HEK293 (cell line): ENCODE measurements at regions not wholly inside any gene's neighbourhood (a gene's known extent, or its start where the extent isn't known, plus 50 kb on each side); places are given as distances from the start of the nearest gene placed in this dataset.

Experiments
- CTCF ChIA-PET: fragments of 350-600 bp; formaldehyde crosslinking; extraction: SDS; loops from one replicate; lab custom pipeline; 2021; ENCODE audit warnings: antibody characterized with exemption; lab: Yijun Ruan, JAX
- POLR2A ChIA-PET: fragments of 300-600 bp; formaldehyde crosslinking; extraction: SDS; loops from one replicate; lab custom pipeline; 2020; ENCODE audit warnings: antibody characterized with exemption, inconsistent platforms; lab: Yijun Ruan, JAX
- H3K27ac ChIP-seq: fragments of 200-500 bp; sonication (Bioruptor generic); 2 replicates; pipeline ENCODE4 v1.5.1; 2014; ENCODE audit warnings: low read depth, low read length, control low read depth, inconsistent platforms; ENCODE audit errors: extremely low read depth
- H3K36me3 ChIP-seq, 2 experiments: fragments of 200-500 bp in 1 of 2; sonication (Bioruptor generic) in 1 of 2; 1 replicate in 1 of 2; 2 replicates in 1 of 2; pipeline ENCODE4 v1.5.1; 2014 to 2017; ENCODE audit warnings: inconsistent platforms in 2 of 2, low read length in 2 of 2; ENCODE audit not compliant: control insufficient read depth in 2 of 2, insufficient read depth in 1 of 2
- H3K4me1 ChIP-seq: fragments of 200-500 bp; sonication (Bioruptor generic); 2 replicates; pipeline ENCODE4 v1.5.1; 2014; ENCODE audit warnings: mild to moderate bottlenecking, low read length, inconsistent platforms; ENCODE audit not compliant: control insufficient read depth, insufficient read depth
- H3K4me3 ChIP-seq: 2 replicates; pipeline ENCODE4 v1.5.1; 2011; ENCODE audit warnings: low read depth, mild to moderate bottlenecking, control low read depth, low read length, moderate library complexity
- H3K9me3 ChIP-seq: fragments of 200-500 bp; sonication (Bioruptor generic); 2 replicates; pipeline ENCODE4 v1.5.1; 2014; ENCODE audit warnings: low read depth, low read length, inconsistent platforms; ENCODE audit not compliant: control insufficient read depth, insufficient read depth
- BCL6B ChIP-seq: fragments of 450-650 bp; formaldehyde crosslinking; IDR thresholded peaks from 2 replicates; pipeline ENCODE4 v1.5.1; 2017; ENCODE audit warnings: missing biosample characterization, missing genetic modification characterization
- MYNN ChIP-seq: fragments of 450-650 bp; formaldehyde crosslinking; IDR thresholded peaks from 2 replicates; pipeline ENCODE4 v1.5.1; 2016; ENCODE audit warnings: missing biosample characterization, missing genetic modification characterization, borderline replicate concordance
- PRDM4 ChIP-seq: fragments of 450-650 bp; formaldehyde crosslinking; IDR thresholded peaks from 2 replicates; pipeline ENCODE4 v1.5.1; 2017; ENCODE audit warnings: missing biosample characterization, missing genetic modification characterization
- SETDB1 ChIP-seq: IDR thresholded peaks from one replicate; pipeline ENCODE4 v1.6.1; 2017; ENCODE audit warnings: mild to moderate bottlenecking, low read length, moderate library complexity, mixed read lengths; ENCODE audit not compliant: insufficient read length
- YY1 ChIP-seq: fragments of 450-650 bp; formaldehyde crosslinking; IDR thresholded peaks from 2 replicates; pipeline ENCODE4 v1.5.1; 2018; ENCODE audit warnings: missing biosample characterization, missing genetic modification characterization
- ZBTB6 ChIP-seq: fragments of 450-650 bp; formaldehyde crosslinking; IDR thresholded peaks from 2 replicates; pipeline ENCODE4 v1.5.1; 2017; ENCODE audit warnings: missing biosample characterization, missing genetic modification characterization
- ZNF121 ChIP-seq: fragments of 450-650 bp; formaldehyde crosslinking; IDR thresholded peaks from 2 replicates; pipeline ENCODE4 v1.5.1; 2016; ENCODE audit warnings: missing biosample characterization, missing genetic modification characterization
- ZNF132 ChIP-seq: fragments of 450-650 bp; formaldehyde crosslinking; IDR thresholded peaks from 2 replicates; pipeline ENCODE4 v1.5.1; 2017; ENCODE audit warnings: missing biosample characterization, missing genetic modification characterization, borderline replicate concordance
- ZNF335 ChIP-seq: fragments of 450-650 bp; formaldehyde crosslinking; conservative IDR thresholded peaks from 2 replicates; pipeline ENCODE4 v1.5.1; 2016; ENCODE audit warnings: missing biosample characterization, missing genetic modification characterization
- ZNF354C ChIP-seq: fragments of 450-650 bp; formaldehyde crosslinking; IDR thresholded peaks from 2 replicates; pipeline ENCODE4 v1.5.1; 2016; ENCODE audit warnings: missing biosample characterization, missing genetic modification characterization, low read depth, borderline replicate concordance
- ZNF366 ChIP-seq: fragments of 450-650 bp; formaldehyde crosslinking; conservative IDR thresholded peaks from 2 replicates; pipeline ENCODE4 v1.5.1; 2016; ENCODE audit warnings: missing biosample characterization, missing genetic modification characterization
- ZNF426 ChIP-seq: fragments of 450-650 bp; formaldehyde crosslinking; IDR thresholded peaks from 2 replicates; pipeline ENCODE4 v1.5.1; 2017; ENCODE audit warnings: missing biosample characterization, missing genetic modification characterization, mild to moderate bottlenecking, inconsistent platforms, moderate library complexity
- ZNF48 ChIP-seq: fragments of 450-650 bp; formaldehyde crosslinking; IDR thresholded peaks from 2 replicates; pipeline ENCODE4 v1.5.1; 2016; ENCODE audit warnings: missing biosample characterization, missing genetic modification characterization
- ZNF548 ChIP-seq: fragments of 450-650 bp; formaldehyde crosslinking; IDR thresholded peaks from 2 replicates; pipeline ENCODE4 v1.5.1; 2016; ENCODE audit warnings: missing biosample characterization, missing genetic modification characterization
- ZNF555 ChIP-seq: fragments of 450-650 bp; formaldehyde crosslinking; conservative IDR thresholded peaks from 2 replicates; pipeline ENCODE4 v1.5.1; 2017; ENCODE audit warnings: missing biosample characterization, mild to moderate bottlenecking, missing genetic modification characterization, inconsistent platforms
- ZNF610 ChIP-seq: fragments of 450-650 bp; formaldehyde crosslinking; IDR thresholded peaks from 2 replicates; pipeline ENCODE4 v1.5.1; 2016; ENCODE audit warnings: missing biosample characterization, missing genetic modification characterization, borderline replicate concordance
- ZNF624 ChIP-seq: fragments of 450-650 bp; formaldehyde crosslinking; IDR thresholded peaks from 2 replicates; pipeline ENCODE4 v1.5.1; 2017; ENCODE audit warnings: missing biosample characterization, missing genetic modification characterization
- ZNF639 ChIP-seq: fragments of 450-650 bp; formaldehyde crosslinking; IDR thresholded peaks from 2 replicates; pipeline ENCODE4 v1.5.1; 2016; ENCODE audit warnings: missing biosample characterization, missing genetic modification characterization
- ZNF670 ChIP-seq: fragments of 450-650 bp; formaldehyde crosslinking; IDR thresholded peaks from 2 replicates; pipeline ENCODE4 v1.5.1; 2016; ENCODE audit warnings: missing biosample characterization, missing genetic modification characterization, low read depth
- ZNF677 ChIP-seq: fragments of 450-650 bp; IDR thresholded peaks from 2 replicates; pipeline ENCODE4 v1.5.0; 2018; ENCODE audit warnings: missing biosample characterization, mild to moderate bottlenecking, missing genetic modification characterization, moderate library complexity
- ZNF701 ChIP-seq: fragments of 450-650 bp; formaldehyde crosslinking; IDR thresholded peaks from 2 replicates; pipeline ENCODE4 v1.5.1; 2016; ENCODE audit warnings: missing biosample characterization, missing genetic modification characterization
- ZNF747 ChIP-seq: fragments of 450-650 bp; formaldehyde crosslinking; IDR thresholded peaks from 2 replicates; pipeline ENCODE4 v1.5.1; 2016; ENCODE audit warnings: missing biosample characterization, missing genetic modification characterization
- ZNF776 ChIP-seq: fragments of 450-650 bp; formaldehyde crosslinking; IDR thresholded peaks from 2 replicates; pipeline ENCODE4 v1.5.0; 2017; ENCODE audit warnings: missing biosample characterization, missing genetic modification characterization, borderline replicate concordance
- ZNF792 ChIP-seq: fragments of 450-650 bp; formaldehyde crosslinking; IDR thresholded peaks from 2 replicates; pipeline ENCODE4 v1.5.1; 2016; ENCODE audit warnings: missing biosample characterization, missing genetic modification characterization
- ZSCAN23 ChIP-seq: fragments of 450-650 bp; formaldehyde crosslinking; IDR thresholded peaks from 2 replicates; pipeline ENCODE4 v1.5.1; 2016; ENCODE audit warnings: missing biosample characterization, missing genetic modification characterization

GRCh38 chr12:126474703-126475102 lies 1409.5 kb downstream of the AACS start (continued):
- TF ChIP-seq ZBTB6 (tag by site-specific recombination) = no peak

GRCh38 chr12:126480451-126480850 lies 1415.2 kb downstream of the AACS start:
- Histone ChIP-seq H3K9me3 (no peaks in the 10 kb centered on the region), H3K4me1 (no peaks in the 10 kb centered on the region)
- ChIA-PET POLR2A (no interaction called here), CTCF (interaction anchor here (0.7 kb wide), 1 partner anchor 25 kb away, joined by 3 read pairs; no protein-coding TSS in a partner anchor)
- TF ChIP-seq ZNF555 = no peak
- no peak for TF ChIP-seq ZNF610 (tag by site-specific recombination)
- TF ChIP-seq, all 188 proteins: peak for 0
- H3K4me3 ChIP-seq = no peak overlapping the region
- no peak overlapping the region for H3K27ac ChIP-seq
- H3K36me3 ChIP-seq = no peaks in the 10 kb centered on the region

GRCh38 chr12:126481688-126482087 lies 1416.5 kb downstream of the AACS start:
- Histone ChIP-seq H3K9me3 (no peaks in the 10 kb centered on the region), H3K4me1 (no peaks in the 10 kb centered on the region), H3K4me3 (no peak overlapping the region)
- POLR2A ChIA-PET = no interaction called here
- CTCF ChIA-PET = no interaction called here
- TF ChIP-seq ZNF792 (tag by site-specific recombination) (no peak), ZNF121 (tag by site-specific recombination) (no peak), ZNF624 (tag by site-specific recombination) (no peak), ZNF548 (tag by site-specific recombination) (no peak), ZNF670 (no peak), ZSCAN23 (tag by site-specific recombination) (no peak), MYNN (no peak), ZNF701 (no peak)
- TF ChIP-seq, all 188 proteins: peak for 0
- Histone ChIP-seq H3K36me3 (no peaks in the 10 kb centered on the region), H3K27ac (no peak overlapping the region)

- no peak for TF ChIP-seq ZNF426 (tag by site-specific recombination)
- no peak for TF ChIP-seq ZNF335 (tag by site-specific recombination)
- no peak for TF ChIP-seq SETDB1
- TF ChIP-seq BCL6B (tag by site-specific recombination) = no peak
- TF ChIP-seq PRDM4 (tag by site-specific recombination) = no peak
- TF ChIP-seq ZNF366 = no peak
- no peak for TF ChIP-seq ZNF48 (tag by site-specific recombination)
- TF ChIP-seq ZNF677 = no peak
- no peak for TF ChIP-seq ZNF354C (tag by site-specific recombination)
- no peak for TF ChIP-seq ZNF776 (tag by site-specific recombination)
- TF ChIP-seq ZNF747 (tag by site-specific recombination) = no peak
- no peak for TF ChIP-seq YY1 (tag by site-specific recombination)
- no peak for TF ChIP-seq ZNF639
- TF ChIP-seq ZNF132 (tag by site-specific recombination) = no peak
- ChIA-PET CTCF (no interaction called here), POLR2A (no interaction called here)
- H3K9me3 ChIP-seq = no peaks in the 10 kb centered on the region
- H3K4me3 ChIP-seq = no peak overlapping the region
- H3K4me1 ChIP-seq = no peaks in the 10 kb centered on the region
- H3K36me3 ChIP-seq = no peaks in the 10 kb centered on the region
- H3K27ac ChIP-seq = no peak overlapping the region
These were observed 1417.1 kb downstream of the AACS start for GRCh38 chr12:126482238-126482889.
